ENCODE measurements at regions not wholly inside any gene's neighbourhood (a gene's known extent, or its start where the extent isn't known, plus 50 kb on each side); places are given as distances from the start of the nearest gene placed in this dataset.

DNA sequence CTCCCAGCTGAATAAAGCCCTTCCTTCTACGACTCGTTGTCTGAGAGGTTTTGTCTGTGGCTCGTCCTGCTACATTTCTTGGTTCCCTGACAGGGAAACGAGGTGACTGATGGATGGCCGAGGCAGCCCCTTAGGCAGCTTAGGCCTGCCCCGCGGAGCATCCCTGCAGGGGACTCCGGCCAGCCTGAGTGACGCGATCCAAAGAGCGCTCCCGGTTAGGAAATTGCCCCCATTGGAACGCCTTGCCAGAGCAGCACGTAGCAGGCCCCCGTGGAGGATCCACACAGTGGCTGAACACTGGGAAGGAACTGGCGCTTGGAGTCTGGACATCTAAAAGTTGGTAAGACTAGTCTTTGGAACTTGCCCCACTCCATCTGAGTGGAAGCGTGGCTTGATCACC is 296.8 kb upstream of the SGCG start:
- TF ChIP-seq EZH2 (IDR thresholded peaks at IDR 0.05) (no peak), RAD21 (IDR thresholded peaks at IDR 0.05; ENCODE audit: low read depth) (no peak), POLR2A (IDR thresholded peaks at IDR 0.05; ENCODE audit: borderline replicate concordance, extremely low read depth, insufficient read depth, insufficient read length) (no peak), CEBPB (IDR thresholded peaks at IDR 0.05; ENCODE audit: low read depth) (no peak)

Data from HCT116 (cell line).